ENCODE measurements at regions not wholly inside any gene's neighbourhood (a gene's known extent, or its start where the extent isn't known, plus 50 kb on each side); places are given as distances from the start of the nearest gene placed in this dataset.
A peak's percentile ranks its signal among the peaks of the same experiment; 100 is the strongest.
"Not testable (repeated sequence)": the region's sequence is repeated elsewhere in the genome, so short reads cannot be mapped to it uniquely, and the experiment has no call there.

DNA sequence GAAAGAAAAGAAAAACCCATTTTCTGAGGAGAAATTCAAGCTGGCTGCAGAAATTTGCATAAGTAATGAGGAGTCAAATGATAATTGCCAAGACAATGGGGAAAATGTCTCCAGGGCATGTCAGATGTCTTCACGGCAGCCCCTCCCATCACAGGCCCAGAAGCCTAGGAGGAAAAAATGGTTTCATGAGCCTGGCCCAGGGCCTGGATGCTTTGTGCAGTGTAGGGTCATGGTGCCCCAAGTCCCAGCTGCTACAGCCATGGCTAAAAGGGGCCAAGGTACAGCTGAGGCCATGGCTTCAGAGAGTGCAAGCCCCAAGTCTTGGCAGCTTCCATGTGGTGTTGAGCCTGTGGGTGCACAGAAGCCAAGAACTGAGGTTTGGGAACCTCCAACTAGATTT is 283.9 kb upstream of the PREP start:
- not testable (repeated sequence) for H2BK5ac ChIP-seq (ENCODE audit: low read depth, low read length, poor library complexity, severe bottlenecking); H3K23ac ChIP-seq (ENCODE audit: low read length in 2 of 2)
- H3K9me3 ChIP-seq (ENCODE audit: control insufficient read depth, low read length), result peaks cover 25% of the 10 kb centered on the region

GRCh38 chr6:105681061-105681460 is 278.2 kb upstream of the PREP start:
- H3K4ac ChIP-seq (ENCODE audit: low read depth in 1 of 2, low read length in 2 of 2), result no peak overlapping the region
- H4K8ac ChIP-seq (ENCODE audit: low read length), result no peak overlapping the region
- H3K14ac ChIP-seq (ENCODE audit: low read length in 2 of 2), result no peak overlapping the region
- H2BK15ac ChIP-seq (ENCODE audit: low read depth, poor library complexity, severe bottlenecking), result no peak overlapping the region
- H2BK12ac ChIP-seq (ENCODE audit: low read length in 2 of 2), result no peak overlapping the region
- H2BK120ac ChIP-seq (ENCODE audit: low read depth, low read length), result no peak overlapping the region
- H2AFZ ChIP-seq (ENCODE audit: low read depth, low read length), result no peak overlapping the region
- H3K27me3 ChIP-seq (ENCODE audit: control insufficient read depth in 1 of 2, insufficient read depth in 1 of 2, low read length in 2 of 2), result no peaks in the 10 kb centered on the region
- no peaks in the 10 kb centered on the region for H3K36me3 ChIP-seq (ENCODE audit: control insufficient read depth in 1 of 2, insufficient read depth in 2 of 2, low read depth in 1 of 2, low read length in 2 of 2)
- no CpG with 5 or more reads among the region's 1 CpG for WGBS
- H3K9me3 ChIP-seq (ENCODE audit: control insufficient read depth, low read length), result no peaks in the 10 kb centered on the region
- no peak overlapping the region for H3K27ac ChIP-seq (ENCODE audit: low read length, poor library complexity, severe bottlenecking)
- DNase-seq, result no peak
- H3K18ac ChIP-seq (ENCODE audit: low read depth in 1 of 2, low read length in 2 of 2), result no peak overlapping the region
- H3K9ac ChIP-seq (ENCODE audit: low read length), result no peak overlapping the region
- H2BK5ac ChIP-seq (ENCODE audit: low read depth, low read length, poor library complexity, severe bottlenecking), result no peak overlapping the region
- no peak overlapping the region for H3K23ac ChIP-seq (ENCODE audit: low read length in 2 of 2)
- no peaks in the 10 kb centered on the region for H3K4me1 ChIP-seq (ENCODE audit: control insufficient read depth, insufficient read depth, low read depth, low read length)
- no peak overlapping the region for H2AK5ac ChIP-seq (ENCODE audit: low read length, severe bottlenecking)
- no peak overlapping the region for H4K91ac ChIP-seq (ENCODE audit: low read length)
- H3K4me3 ChIP-seq (ENCODE audit: insufficient read depth in 1 of 2, low read depth in 1 of 2, low read length in 2 of 2), result no peak overlapping the region
- H3K4me2 ChIP-seq (ENCODE audit: low read length, poor library complexity, severe bottlenecking), result no peak overlapping the region
- no peaks in the 10 kb centered on the region for H3K79me1 ChIP-seq (replicated peaks; ENCODE audit: low read length, poor library complexity, severe bottlenecking)

More for the DNA sequence above, 283.9 kb upstream of the PREP start:
- H4K91ac ChIP-seq (ENCODE audit: low read length); H3K79me1 ChIP-seq (replicated peaks; ENCODE audit: low read length, poor library complexity, severe bottlenecking); H2BK15ac ChIP-seq (ENCODE audit: low read depth, poor library complexity, severe bottlenecking); DNase-seq; H2BK120ac ChIP-seq (ENCODE audit: low read depth, low read length); H3K36me3 ChIP-seq (ENCODE audit: control insufficient read depth in 1 of 2, insufficient read depth in 2 of 2, low read depth in 1 of 2, low read length in 2 of 2); H3K9ac ChIP-seq (ENCODE audit: low read length); H3K27ac ChIP-seq (ENCODE audit: low read length, poor library complexity, severe bottlenecking); H3K4me3 ChIP-seq (ENCODE audit: insufficient read depth in 1 of 2, low read depth in 1 of 2, low read length in 2 of 2); H3K27me3 ChIP-seq (ENCODE audit: control insufficient read depth in 1 of 2, insufficient read depth in 1 of 2, low read length in 2 of 2); H3K4ac ChIP-seq (ENCODE audit: low read depth in 1 of 2, low read length in 2 of 2); H3K18ac ChIP-seq (ENCODE audit: low read depth in 1 of 2, low read length in 2 of 2); H3K4me1 ChIP-seq (ENCODE audit: control insufficient read depth, insufficient read depth, low read depth, low read length); H3K14ac ChIP-seq (ENCODE audit: low read length in 2 of 2); H2BK12ac ChIP-seq (ENCODE audit: low read length in 2 of 2); H2AK5ac ChIP-seq (ENCODE audit: low read length, severe bottlenecking); H3K4me2 ChIP-seq (ENCODE audit: low read length, poor library complexity, severe bottlenecking); H2AFZ ChIP-seq (ENCODE audit: low read depth, low read length); H4K8ac ChIP-seq (ENCODE audit: low read length): not testable (repeated sequence)
- 89% methylated on average over 1 of the region's 1 CpG for WGBS

- no CpG with 5 or more reads among the region's 1 CpG for WGBS
- H2AFZ ChIP-seq (ENCODE audit: low read depth, low read length), result no peak overlapping the region
These were observed 277.2 kb upstream of the PREP start for GRCh38 chr6:105680131-105680530.

GRCh38 chr6:105678516-105678915 is 275.6 kb upstream of the PREP start:
- Histone ChIP-seq H2AK5ac (ENCODE audit: low read length, severe bottlenecking) (no peak overlapping the region), H4K91ac (ENCODE audit: low read length) (no peak overlapping the region), H3K23ac (ENCODE audit: low read length in 2 of 2) (no peak overlapping the region), H3K36me3 (ENCODE audit: control insufficient read depth in 1 of 2, insufficient read depth in 2 of 2, low read depth in 1 of 2, low read length in 2 of 2) (no peaks in the 10 kb centered on the region), H3K4me3 (ENCODE audit: insufficient read depth in 1 of 2, low read depth in 1 of 2, low read length in 2 of 2) (no peak overlapping the region), H3K4me1 (ENCODE audit: control insufficient read depth, insufficient read depth, low read depth, low read length) (no peaks in the 10 kb centered on the region), H3K18ac (ENCODE audit: low read depth in 1 of 2, low read length in 2 of 2) (no peak overlapping the region), H3K4ac (ENCODE audit: low read depth in 1 of 2, low read length in 2 of 2) (no peak overlapping the region), H3K4me2 (ENCODE audit: low read length, poor library complexity, severe bottlenecking) (no peak overlapping the region), H4K8ac (ENCODE audit: low read length) (no peak overlapping the region), H3K9ac (ENCODE audit: low read length) (no peak overlapping the region), H3K27me3 (ENCODE audit: control insufficient read depth in 1 of 2, insufficient read depth in 1 of 2, low read length in 2 of 2) (no peaks in the 10 kb centered on the region), H2BK12ac (ENCODE audit: low read length in 2 of 2) (no peak overlapping the region), H2BK5ac (ENCODE audit: low read depth, low read length, poor library complexity, severe bottlenecking) (no peak overlapping the region), H3K9me3 (ENCODE audit: control insufficient read depth, low read length) (no peaks in the 10 kb centered on the region), H2BK120ac (ENCODE audit: low read depth, low read length) (no peak overlapping the region), H3K27ac (ENCODE audit: low read length, poor library complexity, severe bottlenecking) (no peak overlapping the region), H3K14ac (ENCODE audit: low read length in 2 of 2) (no peak overlapping the region), H2AFZ (ENCODE audit: low read depth, low read length) (no peak overlapping the region), H2BK15ac (ENCODE audit: low read depth, poor library complexity, severe bottlenecking) (no peak overlapping the region), H3K79me1 (replicated peaks; ENCODE audit: low read length, poor library complexity, severe bottlenecking) (no peaks in the 10 kb centered on the region)
- WGBS, result no CpG with 5 or more reads among the region's 1 CpG
- DNase-seq, result peak; percentile 6

More at GRCh38 chr6:105680131-105680530, 277.2 kb upstream of the PREP start:
- Histone ChIP-seq H2BK120ac (ENCODE audit: low read depth, low read length) (no peak overlapping the region), H3K23ac (ENCODE audit: low read length in 2 of 2) (no peak overlapping the region), H2BK15ac (ENCODE audit: low read depth, poor library complexity, severe bottlenecking) (no peak overlapping the region), H4K8ac (ENCODE audit: low read length) (no peak overlapping the region), H3K18ac (ENCODE audit: low read depth in 1 of 2, low read length in 2 of 2) (no peak overlapping the region), H3K4ac (ENCODE audit: low read depth in 1 of 2, low read length in 2 of 2) (no peak overlapping the region), H2AK5ac (ENCODE audit: low read length, severe bottlenecking) (no peak overlapping the region), H3K36me3 (ENCODE audit: control insufficient read depth in 1 of 2, insufficient read depth in 2 of 2, low read depth in 1 of 2, low read length in 2 of 2) (no peaks in the 10 kb centered on the region), H3K27me3 (ENCODE audit: control insufficient read depth in 1 of 2, insufficient read depth in 1 of 2, low read length in 2 of 2) (no peaks in the 10 kb centered on the region), H3K4me2 (ENCODE audit: low read length, poor library complexity, severe bottlenecking) (no peak overlapping the region), H2BK5ac (ENCODE audit: low read depth, low read length, poor library complexity, severe bottlenecking) (no peak overlapping the region), H4K91ac (ENCODE audit: low read length) (no peak overlapping the region), H3K9me3 (ENCODE audit: control insufficient read depth, low read length) (no peaks in the 10 kb centered on the region), H3K4me1 (ENCODE audit: control insufficient read depth, insufficient read depth, low read depth, low read length) (no peaks in the 10 kb centered on the region), H3K79me1 (replicated peaks; ENCODE audit: low read length, poor library complexity, severe bottlenecking) (no peaks in the 10 kb centered on the region), H3K27ac (ENCODE audit: low read length, poor library complexity, severe bottlenecking) (no peak overlapping the region), H3K14ac (ENCODE audit: low read length in 2 of 2) (no peak overlapping the region), H2BK12ac (ENCODE audit: low read length in 2 of 2) (no peak overlapping the region), H3K4me3 (ENCODE audit: insufficient read depth in 1 of 2, low read depth in 1 of 2, low read length in 2 of 2) (no peak overlapping the region), H3K9ac (ENCODE audit: low read length) (no peak overlapping the region)
- DNase-seq, result no peak

All from mesenchymal stem cell (in vitro differentiated cells and primary cell).